IPS DF 6.9 (cell line): ENCODE measurements at regions not wholly inside any gene's neighbourhood (a gene's known extent, or its start where the extent isn't known, plus 50 kb on each side); places are given as distances from the start of the nearest gene placed in this dataset.

ENCODE experiments used
- DNase-seq: peaks from one replicate; pipeline ENCODE4 v3.0.0-alpha.2; 2013; ENCODE audit warnings: low read depth, low spot score
- H3K27ac ChIP-seq: one replicate; pipeline ENCODE4 v1.5.1; 2013; ENCODE audit warnings: low read length, control low read depth
- H3K27me3 ChIP-seq: 2 replicates; pipeline ENCODE4 v1.6.1; 2013; ENCODE audit warnings: mild to moderate bottlenecking, low read length; ENCODE audit not compliant: control insufficient read depth, insufficient read depth
- H3K36me3 ChIP-seq: 2 replicates; pipeline ENCODE4 v1.6.1; 2013; ENCODE audit warnings: low read length; ENCODE audit not compliant: control insufficient read depth, insufficient read depth
- H3K4me1 ChIP-seq: 2 replicates; pipeline ENCODE4 v1.6.1; 2013; ENCODE audit warnings: low read length; ENCODE audit not compliant: control insufficient read depth, insufficient read depth
- H3K4me3 ChIP-seq: 2 replicates; pipeline ENCODE4 v1.5.1; 2013; ENCODE audit warnings: mild to moderate bottlenecking, low read length
- H3K9me3 ChIP-seq: 2 replicates; pipeline ENCODE4 v1.6.1; 2013; ENCODE audit warnings: low read length, inconsistent platforms; ENCODE audit not compliant: control insufficient read depth, insufficient read depth
- WGBS: extraction: QIAGEN DNeasy Blood & Tissue Kit; methylation state at CpG from one replicate; pipeline ENCODE4 v1.1.7; 2013; ENCODE audit warnings: mixed read lengths, missing lambda C conversion rate; ENCODE audit not compliant: insufficient read length, insufficient coverage; 5-methylcytosine and 5-hydroxymethylcytosine counted together

- no peaks in the 10 kb centered on the region for H3K27me3 ChIP-seq
- no CpG with 5 or more reads among the region's 9 CpGs for WGBS
- no peaks in the 10 kb centered on the region for H3K9me3 ChIP-seq
These were observed 153.5 kb upstream of the NFE2L3 start for GRCh38 chr7:25998499-25998898.

GRCh38 chr7:26000841-26001240, 151.2 kb upstream of the NFE2L3 start:
- Histone ChIP-seq H3K4me1 (0 out of 2 replicates have a peak, but pooled peaks cover 1% of the 10 kb centered on the region), H3K27me3 (no peaks in the 10 kb centered on the region), H3K4me3 (no peak overlapping the region), H3K36me3 (no peaks in the 10 kb centered on the region), H3K9me3 (no peaks in the 10 kb centered on the region), H3K27ac (no peak overlapping the region)
- WGBS = no CpG with 5 or more reads among the region's 3 CpGs
- DNase-seq = no peak

More at GRCh38 chr7:25998499-25998898, 153.5 kb upstream of the NFE2L3 start:
- no peak for DNase-seq
- no peak overlapping the region for H3K27ac ChIP-seq
- H3K4me3 ChIP-seq = no peak overlapping the region
- no peaks in the 10 kb centered on the region for H3K36me3 ChIP-seq
- H3K4me1 ChIP-seq = no peaks in the 10 kb centered on the region

- Histone ChIP-seq H3K27ac (no peak overlapping the region), H3K27me3 (no peaks in the 10 kb centered on the region), H3K4me1 (0 out of 2 replicates have a peak, but pooled peaks cover 1% of the 10 kb centered on the region), H3K36me3 (no peaks in the 10 kb centered on the region), H3K9me3 (no peaks in the 10 kb centered on the region), H3K4me3 (no peak overlapping the region)
- no CpG with 5 or more reads among the region's 5 CpGs for WGBS
- no peak for DNase-seq
These were observed 150.2 kb upstream of the NFE2L3 start for GRCh38 chr7:26001662-26002244.

- WGBS = no CpG with 5 or more reads among the region's 12 CpGs
- no peak overlapping the region for H3K4me3 ChIP-seq
- no peak for DNase-seq
- no peak overlapping the region for H3K27ac ChIP-seq
- H3K9me3 ChIP-seq = no peaks in the 10 kb centered on the region; the same call in 1 of the 2 replicates
- 0 out of 2 replicates have a peak, but pooled peaks cover 1% of the 10 kb centered on the region for H3K4me1 ChIP-seq
- H3K36me3 ChIP-seq = no peaks in the 10 kb centered on the region
- H3K27me3 ChIP-seq = no peaks in the 10 kb centered on the region
These were observed 146.2 kb upstream of the NFE2L3 start for GRCh38 chr7:26005683-26006410.

- WGBS = no CpG with 5 or more reads among the region's 4 CpGs
- H3K36me3 ChIP-seq = no peaks in the 10 kb centered on the region
- no peaks in the 10 kb centered on the region; the same call in 1 of the 2 replicates for H3K9me3 ChIP-seq
- 0 out of 2 replicates have a peak, but pooled peaks cover 1% of the 10 kb centered on the region for H3K4me1 ChIP-seq
- no peaks in the 10 kb centered on the region for H3K27me3 ChIP-seq
- no peak for DNase-seq
- no peak overlapping the region for H3K27ac ChIP-seq
- no peak overlapping the region for H3K4me3 ChIP-seq
These were observed 145.6 kb upstream of the NFE2L3 start for GRCh38 chr7:26006426-26006825.

- no CpG with 5 or more reads among the region's 2 CpGs for WGBS
- no peaks in the 10 kb centered on the region for H3K27me3 ChIP-seq
- no peak for DNase-seq
- no peaks in the 10 kb centered on the region; the same call in 1 of the 2 replicates for H3K9me3 ChIP-seq
- 0 out of 2 replicates have a peak, but pooled peaks cover 1% of the 10 kb centered on the region for H3K4me1 ChIP-seq
- H3K36me3 ChIP-seq = no peaks in the 10 kb centered on the region
- no peak overlapping the region for H3K27ac ChIP-seq
- no peak overlapping the region for H3K4me3 ChIP-seq
These were observed 144.5 kb upstream of the NFE2L3 start for GRCh38 chr7:26007510-26007909.

GRCh38 chr7:26008428-26008827, 143.6 kb upstream of the NFE2L3 start:
- H3K9me3 ChIP-seq = no peaks in the 10 kb centered on the region; the same call in 1 of the 2 replicates
- H3K4me3 ChIP-seq = no peak overlapping the region
- 0 out of 2 replicates have a peak, but pooled peaks cover 1% of the 10 kb centered on the region for H3K4me1 ChIP-seq
- H3K27ac ChIP-seq = no peak overlapping the region
- H3K27me3 ChIP-seq = no peaks in the 10 kb centered on the region
- H3K36me3 ChIP-seq = no peaks in the 10 kb centered on the region
- WGBS = no CpG with 5 or more reads among the region's 5 CpGs
- no peak for DNase-seq

- no peak for DNase-seq
- Histone ChIP-seq H3K36me3 (no peaks in the 10 kb centered on the region), H3K4me3 (no peak overlapping the region), H3K9me3 (no peaks in the 10 kb centered on the region; the same call in 1 of the 2 replicates), H3K27ac (no peak overlapping the region), H3K27me3 (no peaks in the 10 kb centered on the region), H3K4me1 (no peaks in the 10 kb centered on the region)
- WGBS = no CpG with 5 or more reads among the region's 9 CpGs
These were observed 140.8 kb upstream of the NFE2L3 start for GRCh38 chr7:26011039-26011696.

- Histone ChIP-seq H3K9me3 (no peaks in the 10 kb centered on the region; the same call in 1 of the 2 replicates), H3K27ac (no peak overlapping the region), H3K4me3 (no peak overlapping the region), H3K27me3 (no peaks in the 10 kb centered on the region), H3K4me1 (no peaks in the 10 kb centered on the region), H3K36me3 (no peaks in the 10 kb centered on the region)
- no CpG with 5 or more reads among the region's 9 CpGs for WGBS
- DNase-seq = no peak
These were observed 138.4 kb upstream of the NFE2L3 start for GRCh38 chr7:26013551-26014083.

- no peaks in the 10 kb centered on the region for H3K36me3 ChIP-seq
- H3K4me1 ChIP-seq = no peaks in the 10 kb centered on the region
- no peaks in the 10 kb centered on the region for H3K27me3 ChIP-seq
- DNase-seq = no peak
- H3K4me3 ChIP-seq = no peak overlapping the region
- H3K9me3 ChIP-seq = no peaks in the 10 kb centered on the region
- no peak overlapping the region for H3K27ac ChIP-seq
- no CpG with 5 or more reads among the region's 3 CpGs for WGBS
These were observed 129.0 kb upstream of the NFE2L3 start for GRCh38 chr7:26022982-26023381.
